HG02973 (cell line): ENCODE measurements at regions not wholly inside any gene's neighbourhood (a gene's known extent, or its start where the extent isn't known, plus 50 kb on each side); places are given as distances from the start of the nearest gene placed in this dataset.

Experiments
- ATAC-seq: cut with Tn5 transposase; IDR thresholded peaks from one replicate; pipeline ENCODE4 v1.9.1; 2021; ENCODE audit warnings: moderate library complexity; ENCODE audit not compliant: unreplicated experiment

DNA sequence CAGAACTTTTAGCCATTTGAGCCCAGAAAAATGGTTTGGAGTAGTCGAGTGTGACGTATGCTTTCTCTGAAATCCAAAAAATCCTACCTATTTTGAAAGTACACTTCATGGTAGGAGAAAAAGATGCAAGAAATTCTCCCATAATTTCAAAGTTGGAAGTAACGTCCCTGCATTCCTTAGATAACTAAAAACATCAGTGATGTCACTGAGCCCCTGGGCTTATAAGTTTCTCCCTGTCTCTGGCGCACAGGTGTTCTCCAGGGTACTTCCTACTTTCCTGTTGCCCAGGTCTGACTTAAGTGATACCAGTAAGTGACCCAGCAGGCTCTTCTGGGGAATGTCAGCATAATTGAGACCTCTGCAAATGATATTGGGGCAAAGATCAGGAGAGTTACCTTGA, 90.5 kb upstream of the WDR1 start:
- no peak for ATAC-seq

DNA sequence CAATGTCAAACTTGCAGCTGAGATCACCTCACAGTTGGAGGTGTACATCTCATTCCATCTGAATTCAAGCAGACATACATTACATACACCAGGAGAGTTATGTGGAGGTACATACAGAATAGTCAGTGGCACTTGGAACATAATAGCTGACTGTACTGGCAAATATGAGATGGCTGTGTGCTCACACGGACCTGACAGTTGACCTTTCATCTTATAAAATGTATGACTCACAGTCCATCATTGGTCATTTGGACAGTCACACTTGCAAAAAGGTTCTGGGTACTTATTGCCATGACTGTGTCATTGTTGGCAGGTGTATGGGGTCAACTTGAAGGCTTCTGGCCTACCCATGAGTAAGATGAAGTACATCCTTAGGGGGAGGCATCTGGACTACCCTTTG, 88.6 kb upstream of the WDR1 start:
- ATAC-seq, result no peak

DNA sequence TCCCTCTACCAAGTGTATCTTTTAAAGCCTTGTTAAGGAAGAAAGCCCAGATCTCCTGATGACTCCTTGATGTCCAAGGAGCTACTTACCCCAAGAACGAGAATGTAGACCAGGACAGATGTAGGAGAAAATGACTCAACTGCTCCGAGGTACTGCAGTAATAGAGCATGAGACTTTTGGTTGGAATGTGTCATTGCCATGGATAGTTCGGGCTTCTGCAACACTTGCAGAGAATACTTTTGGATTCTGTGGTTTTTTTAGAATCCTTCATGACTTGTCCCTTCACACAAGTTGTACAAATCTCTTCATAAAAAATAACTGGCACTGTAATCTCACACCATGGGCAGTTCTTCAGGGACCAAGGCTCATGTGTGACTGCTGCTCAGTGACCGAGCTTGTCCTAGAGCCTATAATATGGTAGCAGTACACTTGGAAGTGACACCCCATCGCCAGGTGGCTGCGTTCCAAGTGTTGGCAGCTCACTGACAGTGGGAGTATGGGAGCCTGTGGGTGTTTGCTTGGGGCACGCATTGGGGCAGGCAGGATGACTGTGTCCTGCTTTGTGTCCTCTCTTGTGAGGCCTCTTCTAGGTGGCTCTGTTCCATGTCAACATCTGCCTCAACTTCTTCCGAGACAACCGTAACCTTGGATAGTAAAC, 87.9 kb upstream of the WDR1 start:
- no peak for ATAC-seq

DNA sequence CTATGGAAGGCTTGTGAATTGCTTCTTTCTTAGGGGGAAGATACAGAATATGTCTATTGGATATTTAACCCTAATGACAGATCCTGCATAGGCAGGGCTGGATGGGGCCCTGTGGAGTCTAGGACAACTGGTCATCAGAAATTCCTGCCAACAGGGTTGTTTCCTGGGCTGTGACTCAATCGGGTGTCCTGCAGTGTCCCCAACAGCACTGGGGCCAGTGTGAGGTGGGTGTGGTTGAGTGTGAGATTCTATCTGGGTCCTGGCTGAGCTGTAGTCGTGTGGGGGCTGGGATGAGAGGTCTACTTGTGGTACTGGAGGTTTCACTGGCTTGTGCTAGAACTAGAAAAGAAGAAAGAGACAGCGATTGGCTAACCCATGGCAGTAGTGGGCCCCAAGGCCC, 87.3 kb upstream of the WDR1 start:
- ATAC-seq, result no peak

DNA sequence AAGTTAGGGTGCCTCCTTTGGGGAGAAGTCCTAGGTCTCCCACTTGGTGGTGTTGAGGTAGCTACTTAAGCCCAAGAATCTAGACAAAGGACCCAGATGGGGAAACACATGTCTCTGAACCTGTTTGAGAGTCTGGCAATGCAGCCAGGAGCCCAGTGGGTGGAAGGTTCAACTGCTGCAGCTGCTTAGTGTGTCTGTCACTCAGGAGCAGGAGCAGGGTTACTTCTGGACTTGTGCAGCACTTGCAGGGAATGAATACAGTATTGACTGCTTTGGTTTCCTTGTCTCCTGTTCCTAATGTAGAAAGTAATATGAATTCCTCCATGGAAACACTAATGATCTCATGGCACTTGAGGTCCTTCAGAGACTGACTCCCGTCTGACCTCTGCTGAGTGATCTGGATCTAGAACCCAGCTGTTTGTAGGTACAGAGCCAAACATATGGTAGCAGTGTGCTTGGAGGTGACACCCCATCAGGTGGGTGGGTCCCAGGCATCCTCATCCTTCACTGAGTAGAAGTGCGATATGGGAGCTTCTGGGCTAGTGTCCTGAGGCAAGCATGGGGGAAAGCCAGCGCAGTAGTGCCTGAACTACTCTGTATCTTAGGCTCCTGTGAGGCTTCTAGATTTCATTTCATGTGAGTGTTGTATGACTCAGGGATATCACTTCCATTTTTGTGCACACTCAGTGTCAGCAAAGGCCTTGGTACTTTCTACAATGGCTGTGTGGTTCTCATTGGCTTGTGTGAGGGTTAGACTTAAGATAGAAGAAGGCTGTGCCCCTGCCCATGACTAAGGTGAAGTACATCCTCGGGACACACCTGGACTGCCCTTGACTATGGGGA, 85.0 kb upstream of the WDR1 start:
- no peak for ATAC-seq

DNA sequence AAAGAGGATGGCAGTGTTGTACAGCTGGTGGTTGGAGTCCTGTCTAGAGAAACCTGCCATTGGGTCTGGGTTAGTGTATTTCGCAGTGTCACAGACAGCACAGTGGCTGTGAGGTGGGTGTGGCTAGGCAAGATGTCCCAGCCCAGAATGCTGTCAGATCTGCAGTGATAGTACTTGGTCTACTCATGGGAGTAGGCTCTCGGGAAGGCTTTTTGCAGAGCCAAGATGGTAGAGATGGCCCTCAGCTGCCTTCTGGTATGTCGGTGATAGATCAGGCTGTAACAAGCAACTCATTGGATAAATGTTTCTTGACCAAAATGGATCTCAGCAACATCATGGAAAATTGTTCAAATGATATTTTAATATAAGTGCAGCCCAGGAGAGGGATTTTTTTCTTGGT, 84.3 kb upstream of the WDR1 start:
- ATAC-seq, result no peak

DNA sequence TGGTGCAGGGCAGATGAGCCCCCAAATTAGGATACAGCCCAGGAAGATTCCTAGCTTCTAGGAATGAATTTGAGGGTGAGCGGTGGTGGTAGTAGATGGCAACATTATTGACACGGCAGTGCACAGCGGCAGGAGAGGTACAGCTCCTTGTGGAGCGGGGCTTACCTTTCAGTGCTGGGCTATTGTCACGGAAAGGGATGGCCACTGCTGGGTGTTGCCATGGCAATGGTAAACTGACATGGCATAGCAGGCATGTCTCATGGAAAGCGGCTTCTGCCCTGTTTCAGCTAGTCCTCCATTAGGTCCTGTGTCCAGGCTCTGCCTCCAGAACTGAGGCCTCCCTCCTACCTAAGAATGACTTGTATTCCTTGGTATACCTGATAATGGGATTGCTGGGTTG, 81.8 kb upstream of the WDR1 start:
- ATAC-seq, result no peak

DNA sequence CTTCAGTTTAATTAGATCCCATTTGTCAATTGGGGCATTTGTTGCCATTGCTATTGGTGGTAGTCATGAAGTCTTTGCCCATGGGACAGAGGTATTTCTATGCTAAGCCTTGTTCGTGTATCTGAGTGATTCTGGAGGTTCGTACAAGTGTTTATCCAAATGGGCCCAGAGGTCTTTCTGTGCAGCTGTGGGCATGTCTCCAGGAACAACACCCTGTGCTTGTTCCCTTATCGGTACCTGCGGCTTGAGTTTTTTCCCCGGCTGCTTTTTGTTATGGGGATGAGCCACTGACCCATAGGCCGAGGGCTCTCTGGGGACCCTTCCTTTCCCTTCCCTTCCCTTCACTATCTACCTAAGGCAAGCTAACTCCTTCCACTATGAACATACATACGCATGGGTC, 81.4 kb upstream of the WDR1 start:
- no peak for ATAC-seq

DNA sequence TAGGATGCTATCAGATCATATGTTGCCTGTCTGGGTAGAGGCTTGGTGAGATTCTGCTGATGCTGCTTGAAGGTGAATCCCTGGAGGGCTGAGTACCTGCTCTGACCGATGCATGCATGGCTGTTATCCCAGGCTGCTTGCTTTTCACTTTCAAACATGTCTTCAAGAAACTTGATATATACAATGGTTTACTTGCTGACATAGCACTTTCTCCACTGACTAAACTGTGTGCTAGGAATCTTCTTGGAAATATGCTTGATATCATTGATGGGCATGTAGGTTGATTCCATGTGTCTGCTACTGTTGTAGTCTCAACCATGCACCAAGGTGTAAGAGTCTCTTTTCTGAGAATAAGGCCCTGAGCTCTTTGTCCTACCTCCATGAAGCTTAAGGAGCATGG, 79.6 kb upstream of the WDR1 start:
- no peak for ATAC-seq

DNA sequence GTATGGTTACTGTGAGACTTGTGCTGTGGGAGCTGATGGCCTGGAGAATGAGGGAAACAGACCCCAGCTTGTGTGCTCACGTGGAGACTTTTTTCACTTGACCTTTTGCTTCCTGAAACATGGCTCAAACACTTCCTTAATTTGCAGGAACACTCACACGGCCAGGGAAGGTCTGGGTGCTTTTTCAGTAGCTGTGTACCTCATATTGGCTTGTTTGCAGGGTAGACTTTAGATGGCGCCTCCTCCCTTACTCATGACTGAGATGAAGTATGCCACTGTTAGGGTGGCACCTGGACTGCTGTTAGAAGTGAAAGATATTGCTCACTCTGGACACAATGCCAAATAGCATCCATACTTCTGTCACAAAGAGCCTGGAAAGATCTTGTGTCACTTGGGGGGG, 75.7 kb upstream of the WDR1 start:
- ATAC-seq, result no peak

DNA sequence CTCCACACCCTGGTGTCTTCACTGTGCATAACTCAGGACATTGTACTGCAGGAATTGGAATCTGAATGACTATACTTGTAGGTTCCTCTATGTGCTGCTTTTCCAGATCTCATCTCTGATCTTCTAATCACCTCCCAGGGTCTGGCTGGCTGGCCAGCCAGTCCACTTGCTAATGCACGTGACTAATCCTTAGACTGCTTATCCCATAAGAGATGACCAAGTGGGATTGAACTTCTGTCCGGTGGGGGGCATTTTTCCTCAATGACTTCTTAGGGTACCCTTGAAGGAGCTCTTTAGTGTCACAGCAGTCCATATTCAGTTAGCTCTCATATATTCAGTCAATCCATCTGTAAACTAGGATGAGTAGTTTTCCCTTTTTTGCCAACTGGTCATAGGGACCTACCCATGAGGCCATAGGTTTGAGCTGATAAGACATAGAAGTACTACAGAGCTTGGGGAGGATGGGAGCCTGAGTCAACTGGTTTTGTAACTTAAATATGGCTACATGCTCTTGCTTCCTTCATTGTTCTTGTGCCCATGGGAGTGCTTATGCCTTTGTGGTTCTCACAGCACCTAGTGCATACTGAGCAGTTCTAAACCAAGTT, 71.9 kb upstream of the WDR1 start:
- no peak for ATAC-seq

DNA sequence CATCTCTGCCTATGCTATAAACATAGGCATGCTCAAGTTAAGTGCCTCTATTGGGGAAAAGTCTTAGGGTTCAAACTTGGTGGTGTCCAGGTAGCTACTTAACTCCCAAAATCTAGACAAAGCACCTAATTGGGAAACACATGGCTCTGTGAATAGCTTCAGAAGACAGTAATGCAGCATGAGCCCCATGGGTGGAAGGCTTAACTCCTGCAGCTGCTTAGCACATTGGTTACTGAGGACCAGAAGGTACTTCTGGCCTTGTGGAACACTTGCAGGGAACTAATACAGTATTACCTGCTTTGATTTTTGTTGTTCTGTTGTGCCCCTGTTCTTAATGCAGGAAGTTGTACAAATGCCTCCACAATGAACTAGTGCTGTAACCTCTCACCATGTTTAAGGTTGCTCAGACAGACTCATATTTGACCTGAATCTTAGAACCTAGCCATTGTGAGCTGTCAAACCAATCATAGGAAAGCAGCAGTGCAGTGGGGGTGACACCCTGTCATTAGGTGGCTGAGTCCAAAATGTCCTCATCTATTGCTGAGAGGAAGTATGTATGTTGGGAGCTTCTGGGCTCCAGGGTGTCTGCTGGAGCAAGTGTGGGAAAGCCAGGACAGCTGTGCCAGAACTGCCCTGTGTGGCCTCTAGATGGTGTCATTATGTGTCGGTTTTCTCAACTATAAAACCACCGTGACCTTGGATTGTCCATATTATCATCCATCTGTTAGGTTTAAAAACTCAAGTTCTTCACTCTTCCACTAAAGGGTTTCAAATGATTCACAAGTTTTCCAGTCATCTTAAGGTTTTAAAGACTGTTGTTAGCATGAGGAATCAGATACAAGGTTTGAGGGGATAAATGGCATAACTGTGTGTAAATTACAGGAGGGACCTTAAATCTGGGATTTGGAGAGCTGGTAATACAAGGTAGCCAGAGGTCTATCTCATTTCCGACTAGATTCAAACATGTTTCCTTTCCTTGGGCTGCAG, 69.9 kb upstream of the WDR1 start:
- no peak for ATAC-seq

DNA sequence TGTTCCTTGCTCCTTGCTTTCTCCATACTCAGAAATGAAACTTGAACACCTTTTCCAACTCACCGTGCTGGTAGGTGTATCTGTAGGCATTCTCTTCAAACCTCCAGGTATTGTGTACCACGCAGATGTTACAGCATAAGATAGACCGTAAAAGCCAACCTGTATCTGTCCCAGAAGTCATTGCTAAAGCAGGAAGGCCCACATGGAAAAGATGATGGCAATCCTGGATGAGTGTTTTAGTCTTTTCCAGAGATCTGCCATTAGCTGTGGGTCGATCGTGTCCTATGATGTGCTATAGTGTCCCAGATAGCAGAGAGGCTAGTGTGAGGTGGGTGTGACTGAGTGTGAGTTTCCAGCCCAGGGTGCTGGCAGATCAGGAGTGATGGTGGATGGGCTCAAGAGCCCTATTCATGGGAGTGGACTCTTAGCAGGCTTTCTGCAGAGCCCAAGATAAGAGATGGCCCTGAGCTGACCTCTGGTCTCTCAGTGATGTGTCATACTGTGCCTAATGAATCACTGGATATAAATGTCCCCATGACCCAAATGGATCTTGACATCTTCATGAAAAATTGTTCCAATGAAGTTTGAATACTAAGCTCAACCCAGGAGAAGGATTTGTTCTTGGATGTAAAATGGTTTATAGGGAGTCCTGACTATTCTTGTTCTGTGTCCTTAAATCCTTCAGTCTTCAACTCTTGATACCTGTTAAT, 69.1 kb upstream of the WDR1 start:
- no peak for ATAC-seq

DNA sequence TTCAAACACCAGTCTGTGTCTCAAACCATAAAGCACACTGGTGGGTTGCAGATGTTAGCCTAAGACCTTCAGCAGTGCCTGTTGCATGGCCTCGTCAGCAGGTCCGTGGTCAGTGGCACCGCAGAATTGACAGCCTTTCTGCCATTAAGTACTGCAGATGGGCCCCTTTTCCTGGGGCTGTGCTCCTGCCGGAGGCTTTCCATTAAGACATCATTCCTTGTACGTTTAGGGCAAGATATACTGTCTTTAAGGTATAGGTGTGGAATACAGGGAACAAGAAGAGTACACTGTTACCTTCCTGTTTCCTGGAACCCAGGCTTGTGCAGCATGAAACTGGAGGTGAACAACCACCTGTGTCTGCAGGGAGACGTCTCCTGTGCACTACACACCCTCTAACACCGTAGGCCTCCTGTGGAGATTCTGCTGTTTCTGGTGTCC, 67.9 kb upstream of the WDR1 start:
- no peak for ATAC-seq

DNA sequence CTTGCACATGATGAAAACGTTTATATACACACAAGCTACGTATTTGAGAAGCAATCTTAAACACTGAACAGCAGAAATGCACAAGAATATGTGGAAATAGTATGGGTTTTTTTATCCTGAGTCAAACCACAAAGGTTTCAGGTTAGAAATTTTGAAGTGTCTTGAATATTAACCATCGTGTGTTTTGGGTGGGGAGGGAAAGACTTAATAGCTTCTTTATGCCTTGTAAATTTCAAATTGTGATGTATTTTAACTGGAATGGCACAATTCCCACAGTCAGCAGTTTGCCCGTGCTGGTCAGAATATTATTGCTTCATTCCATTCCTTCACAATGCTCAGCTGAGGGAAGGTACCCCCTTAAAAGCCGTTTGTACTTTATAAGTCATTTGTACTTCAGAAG, 67.4 kb upstream of the WDR1 start:
- ATAC-seq, result no peak

DNA sequence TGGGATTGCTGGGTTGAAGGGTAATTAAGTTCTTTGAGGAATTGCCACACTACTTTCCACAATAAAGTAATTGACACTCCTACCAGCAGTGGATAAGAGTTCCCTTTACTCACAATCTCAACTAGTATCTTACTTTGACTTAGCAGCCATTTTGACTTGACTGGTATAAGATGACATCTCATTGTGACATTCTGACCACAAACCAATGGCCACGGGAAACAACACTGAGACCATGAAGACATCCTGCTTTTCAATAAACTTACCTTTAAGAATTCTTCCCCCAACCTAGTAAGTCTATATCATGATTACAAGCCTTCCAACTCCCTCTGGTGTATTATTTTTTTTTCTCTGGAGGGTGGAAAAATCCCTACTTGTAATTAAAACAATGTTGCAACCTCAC, 66.9 kb upstream of the WDR1 start:
- ATAC-seq, result no peak

DNA sequence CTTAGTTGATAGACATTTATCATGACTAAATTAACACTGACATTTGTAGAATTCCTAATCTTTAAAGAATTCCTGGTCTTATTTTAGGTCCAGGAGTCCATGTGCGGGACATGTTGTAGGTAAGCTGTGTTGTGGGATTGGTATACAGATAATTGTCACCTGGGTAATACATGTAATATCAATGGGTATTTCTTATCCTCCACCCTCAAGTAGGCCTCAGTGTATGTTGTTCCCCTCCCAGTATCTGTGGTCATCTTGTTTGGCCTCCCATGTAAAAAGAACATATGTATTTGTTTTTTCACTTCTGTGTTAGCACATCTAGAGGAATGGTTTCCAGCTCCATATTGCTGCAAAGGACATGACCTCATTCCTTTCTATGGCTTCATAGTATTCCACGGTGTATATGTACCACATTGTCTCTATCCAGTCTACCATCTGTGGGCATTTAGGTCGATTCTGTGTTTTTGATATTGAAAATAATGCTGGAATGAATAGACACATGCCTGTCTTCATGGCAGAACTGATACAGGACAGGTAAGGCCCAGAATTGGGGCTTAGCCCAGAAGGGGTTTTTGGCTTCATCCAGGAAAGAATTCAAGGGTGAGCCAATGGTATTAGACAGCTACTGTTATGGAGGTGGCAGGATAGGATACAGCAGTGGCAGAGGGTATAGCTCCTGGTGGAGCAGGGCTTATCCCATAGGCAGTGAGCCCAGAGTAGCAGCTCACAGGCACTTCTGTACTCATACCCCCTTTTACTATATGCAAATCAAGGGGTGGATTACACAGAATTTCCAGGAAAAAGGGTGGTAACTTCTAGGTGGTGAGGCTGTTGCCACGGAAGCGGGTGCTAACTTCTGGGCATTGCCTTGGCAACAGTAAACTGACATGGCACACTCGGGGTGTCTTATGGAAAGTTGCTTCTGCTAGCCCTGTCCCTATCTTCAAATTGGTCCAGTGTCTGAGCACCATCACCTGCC, 66.1 kb upstream of the WDR1 start:
- ATAC-seq, result no peak

DNA sequence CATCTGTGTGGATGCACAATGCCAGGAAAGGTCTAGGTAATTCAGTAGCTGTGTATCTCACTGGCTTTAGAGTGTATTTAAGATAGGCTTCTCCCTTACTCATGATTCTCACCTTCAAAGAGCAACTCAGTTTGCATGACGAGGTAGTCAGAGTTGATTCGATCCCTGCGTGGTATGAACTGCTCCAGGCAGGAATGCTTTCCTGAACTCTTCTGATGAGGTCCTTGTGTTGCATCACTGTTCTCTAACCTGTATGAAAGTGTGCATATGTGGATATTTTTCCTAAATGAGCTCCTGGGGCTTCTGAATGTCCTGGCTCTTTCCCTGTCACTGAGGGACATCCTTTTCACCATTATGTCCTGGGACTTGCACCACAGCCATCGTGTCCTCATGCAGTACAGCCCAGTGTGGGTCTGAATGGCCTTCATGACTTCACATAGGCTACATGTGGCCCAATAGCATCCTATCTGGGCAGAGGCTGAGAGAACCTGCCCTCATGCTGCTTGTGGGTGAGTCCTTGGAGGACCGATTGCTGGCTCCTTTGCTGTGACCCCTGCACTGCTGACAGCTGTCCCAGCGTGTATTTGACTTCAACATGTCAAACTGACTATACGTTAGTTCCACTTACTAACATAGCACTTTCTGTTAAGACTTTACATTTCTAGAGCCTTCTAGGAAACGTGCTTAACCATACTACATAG, 65.3 kb upstream of the WDR1 start:
- no peak for ATAC-seq
